ENCODE measurements at regions not wholly inside any gene's neighbourhood (a gene's known extent, or its start where the extent isn't known, plus 50 kb on each side); places are given as distances from the start of the nearest gene placed in this dataset.

DNA sequence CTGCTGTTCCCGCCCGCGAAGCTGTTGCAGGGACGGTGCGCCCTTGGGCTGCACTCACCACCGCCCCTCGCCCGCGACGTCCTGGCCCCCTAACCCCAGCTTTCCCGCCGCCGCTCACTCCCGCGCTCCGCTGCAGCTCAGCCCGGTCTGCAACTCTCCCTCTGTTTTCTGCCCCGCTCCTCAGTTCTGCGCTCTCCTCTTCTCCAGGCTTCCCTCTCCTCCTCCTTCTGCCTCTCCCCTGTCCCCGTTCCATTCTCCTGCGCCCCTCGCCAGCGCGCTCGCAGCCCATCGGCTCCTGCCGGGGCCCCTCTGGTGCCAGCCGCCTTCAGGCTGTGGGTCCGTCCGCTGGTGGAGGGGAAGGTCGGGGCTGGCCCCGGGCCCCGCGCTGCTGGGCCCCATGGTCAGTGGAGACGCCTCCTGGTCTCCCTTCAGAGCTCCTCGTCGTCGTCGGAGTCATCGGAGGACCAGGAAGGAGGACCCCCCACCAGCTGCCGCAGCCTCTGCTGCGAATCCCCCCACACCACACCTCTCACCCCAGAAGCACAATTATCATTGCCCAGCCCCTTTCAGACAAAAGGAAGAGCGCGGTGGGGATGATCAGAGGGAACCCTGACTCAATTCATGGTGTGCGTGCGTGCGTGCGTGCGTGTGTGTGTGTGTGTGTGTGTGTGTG lies 223.2 kb upstream of the FOXF1 start:
- TF ChIP-seq POLR2AphosphoS5 (IDR thresholded peaks at IDR 0.05; ENCODE audit: low read depth, low read length) (no peak), POLR2A (IDR thresholded peaks at IDR 0.05; ENCODE audit: low read depth, low read length) (no peak)
